UCSD-AML1 (cell line): ENCODE measurements at regions not wholly inside any gene's neighbourhood (a gene's known extent, or its start where the extent isn't known, plus 50 kb on each side); places are given as distances from the start of the nearest gene placed in this dataset.

Experiments
- DNase-seq: peaks from one replicate; lab custom pipeline; 2025; ENCODE audit not compliant: unreplicated experiment; lab: John Stamatoyannopoulos, UW

GRCh38 chr6:163655217-163656121 lies 241.0 kb downstream of the QKI start:
- DNase-seq, result no peak

- DNase-seq, result no peak
Observed at GRCh38 chr6:163651915-163652668, 237.6 kb downstream of the QKI start.

DNA sequence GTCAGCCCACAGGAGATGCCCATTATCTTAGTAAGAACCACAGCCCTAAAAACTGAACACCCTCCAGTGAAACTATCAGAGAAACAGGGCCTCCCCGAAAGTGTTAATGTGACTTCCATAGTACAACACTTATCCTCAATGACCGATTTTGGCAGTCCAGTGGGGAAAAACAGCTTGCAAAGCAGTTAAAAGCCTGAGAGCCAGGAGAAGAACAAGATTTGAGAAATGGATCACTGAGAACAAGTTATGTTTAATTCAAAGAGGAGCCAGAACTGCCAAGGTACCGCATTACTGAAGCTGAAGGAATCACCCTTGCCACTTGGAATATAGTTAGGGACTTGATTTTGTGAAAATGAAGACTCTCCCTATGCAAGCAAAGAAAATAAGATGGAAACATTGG lies 236.9 kb downstream of the QKI start:
- DNase-seq, result no peak

DNA sequence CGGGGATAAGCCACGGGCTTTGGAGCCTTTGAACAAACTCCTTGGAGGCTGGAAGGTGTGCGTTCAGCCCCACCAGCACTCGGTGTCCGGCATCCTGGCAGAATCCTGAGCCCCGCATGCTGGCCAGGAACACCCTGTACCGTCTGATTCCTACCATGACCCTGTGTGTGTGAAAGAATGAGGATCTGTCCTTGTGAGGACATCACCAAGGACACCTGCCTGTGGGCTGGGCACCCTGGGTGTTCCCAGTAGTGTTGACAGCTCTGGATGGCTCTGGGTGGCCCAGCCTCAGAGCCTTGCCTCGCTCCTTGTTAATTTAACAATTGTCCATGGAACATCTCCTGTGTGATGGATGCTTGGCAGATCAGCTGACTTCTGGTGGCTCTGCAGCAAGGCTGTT lies 234.3 kb downstream of the QKI start:
- no peak for DNase-seq

- DNase-seq, result no peak
Observed at GRCh38 chr6:163647624-163648023, 233.1 kb downstream of the QKI start.

GRCh38 chr6:163646866-163647265 lies 232.3 kb downstream of the QKI start:
- no peak for DNase-seq

GRCh38 chr6:163646133-163646532 lies 231.6 kb downstream of the QKI start:
- DNase-seq, result no peak

GRCh38 chr6:163645560-163645959 lies 231.0 kb downstream of the QKI start:
- DNase-seq, result no peak

- DNase-seq, result no peak
Observed at GRCh38 chr6:163643866-163644265, 229.3 kb downstream of the QKI start.

- no peak for DNase-seq
Observed at GRCh38 chr6:163641706-163642105, 227.2 kb downstream of the QKI start.

- DNase-seq, result no peak
Observed at GRCh38 chr6:163640641-163641040, 226.1 kb downstream of the QKI start.

- no peak for DNase-seq
Observed at GRCh38 chr6:163637524-163637923, 223.0 kb downstream of the QKI start.

DNA sequence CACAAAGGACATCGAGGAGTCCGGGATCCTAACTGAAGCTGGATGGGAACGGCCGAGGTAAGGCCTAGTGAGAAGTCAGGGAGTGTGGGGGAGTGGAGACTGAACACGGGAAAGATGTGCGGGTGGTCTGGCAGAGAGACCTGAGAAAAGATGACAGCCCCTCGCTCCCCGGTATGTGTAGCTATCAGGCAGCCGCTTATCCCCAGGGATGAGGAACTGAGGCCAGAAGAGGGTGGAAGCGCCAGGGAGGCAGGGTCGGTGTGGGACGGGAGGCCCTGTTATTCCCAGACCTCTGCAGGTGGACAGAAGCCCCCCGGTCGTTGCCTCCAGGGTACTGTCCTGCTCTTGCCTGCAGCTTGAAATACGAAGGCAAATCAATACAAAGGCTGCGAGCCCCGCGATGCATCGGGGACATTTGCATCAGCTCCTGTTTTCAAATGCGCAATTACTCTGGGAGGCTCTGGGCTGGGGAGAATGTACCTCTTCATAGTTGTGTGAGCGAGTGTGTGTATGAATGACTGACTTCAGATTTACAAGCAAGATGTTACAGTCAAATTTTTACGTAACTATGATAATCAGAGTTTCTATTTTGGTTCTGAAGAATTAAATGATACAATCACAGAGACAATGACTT lies 221.3 kb downstream of the QKI start:
- no peak for DNase-seq

GRCh38 chr6:163635315-163635714 lies 220.8 kb downstream of the QKI start:
- no peak for DNase-seq

DNA sequence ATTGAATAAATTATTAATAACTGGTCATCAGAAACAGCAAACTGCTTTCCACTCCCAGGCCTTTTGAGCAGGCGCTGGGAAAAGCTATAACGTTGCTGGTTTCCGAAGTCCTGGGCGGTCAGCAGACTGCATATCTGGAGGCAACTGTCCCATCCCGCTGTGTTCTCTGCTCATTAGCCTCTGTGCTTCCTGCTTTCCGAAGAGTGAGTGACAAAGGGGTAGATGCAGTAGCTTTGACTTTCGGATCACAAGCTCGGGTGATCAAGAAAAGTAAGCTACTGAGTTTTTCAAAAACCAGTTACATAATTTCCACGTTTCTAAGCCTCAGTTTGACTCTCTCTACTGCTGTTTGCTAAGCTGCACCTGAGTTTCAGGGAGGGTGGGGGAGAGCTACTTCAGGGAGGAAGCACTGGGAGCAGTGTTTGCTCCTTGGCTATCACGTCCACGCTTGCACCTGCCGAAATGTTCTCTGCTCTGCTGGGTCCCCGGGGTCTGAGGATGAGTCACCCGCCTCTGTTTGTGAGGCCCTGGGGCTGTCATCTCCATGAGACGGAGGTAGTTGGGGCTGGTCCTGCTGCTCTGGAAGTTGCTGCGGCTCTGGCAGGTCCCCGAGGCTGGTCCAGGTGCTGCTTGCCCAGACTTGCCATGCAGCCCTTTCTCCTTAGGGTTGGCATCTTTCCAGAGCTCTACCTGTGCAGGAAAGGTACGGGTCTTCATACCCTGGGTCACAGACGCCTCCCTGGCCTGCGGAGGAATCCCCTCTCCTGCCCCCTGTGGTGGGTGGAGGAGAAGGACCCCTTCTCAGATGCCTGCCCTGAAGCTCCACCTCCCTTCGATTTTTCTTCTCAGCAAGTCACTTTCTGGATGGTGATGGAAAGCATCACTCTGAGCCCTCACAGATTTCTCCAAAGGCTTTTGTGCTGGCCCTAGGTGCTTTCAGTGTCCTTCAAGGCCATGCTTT lies 220.0 kb downstream of the QKI start:
- no peak for DNase-seq

- no peak for DNase-seq
Observed at GRCh38 chr6:163630991-163631390, 216.5 kb downstream of the QKI start.

GRCh38 chr6:163630572-163630971 lies 216.1 kb downstream of the QKI start:
- DNase-seq, result no peak

DNA sequence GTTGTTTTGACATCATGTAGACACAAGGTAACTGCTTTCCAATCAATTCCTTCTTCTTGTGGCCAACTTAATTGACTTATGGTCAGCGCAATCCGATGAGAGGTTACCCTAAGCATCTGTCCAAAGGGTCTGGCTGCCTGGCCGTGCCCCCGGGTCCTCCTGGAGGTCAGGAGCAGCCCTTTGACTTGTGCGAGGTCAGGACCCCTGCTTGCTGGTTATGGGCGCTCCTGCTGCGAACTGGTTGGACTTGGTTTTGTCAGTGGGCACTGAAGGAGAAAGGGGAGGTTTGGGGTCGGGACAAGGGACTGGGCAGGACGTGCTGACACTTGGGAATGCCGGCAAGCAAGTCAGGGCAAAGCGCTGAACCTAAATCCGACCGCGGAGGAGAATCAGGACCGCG lies 215.6 kb downstream of the QKI start:
- DNase-seq, result no peak
